Nucleus accumbens (tissue), 56 donors: ENCODE measurements at regions not wholly inside any gene's neighbourhood (a gene's known extent, or its start where the extent isn't known, plus 50 kb on each side); places are given as distances from the start of the nearest gene placed in this dataset.

Source experiments
- DNase-seq, 56 donors: peaks; one replicate each; lab custom pipeline; 2025; lab: John Stamatoyannopoulos, UW

DNA sequence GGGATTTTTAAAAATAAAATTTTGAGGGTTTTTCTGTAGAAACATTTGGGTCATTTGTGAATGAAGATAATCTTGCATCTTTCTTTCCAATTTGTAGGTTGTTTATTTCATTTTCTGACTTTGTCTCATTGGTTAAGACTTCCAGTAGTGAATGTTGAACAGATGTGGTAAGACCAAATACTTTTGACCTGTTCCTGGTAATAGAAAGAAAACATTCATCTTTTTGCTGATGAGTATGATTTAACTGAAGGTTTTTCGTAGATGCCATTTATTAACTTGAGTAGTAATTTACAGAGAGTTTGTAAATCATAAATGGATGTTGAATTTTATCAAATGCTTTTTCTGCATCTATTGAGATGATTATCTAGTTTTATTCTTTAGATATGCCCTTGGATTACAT lies 416.1 kb upstream of the CITED2 start:
- no peak for DNase-seq

DNA sequence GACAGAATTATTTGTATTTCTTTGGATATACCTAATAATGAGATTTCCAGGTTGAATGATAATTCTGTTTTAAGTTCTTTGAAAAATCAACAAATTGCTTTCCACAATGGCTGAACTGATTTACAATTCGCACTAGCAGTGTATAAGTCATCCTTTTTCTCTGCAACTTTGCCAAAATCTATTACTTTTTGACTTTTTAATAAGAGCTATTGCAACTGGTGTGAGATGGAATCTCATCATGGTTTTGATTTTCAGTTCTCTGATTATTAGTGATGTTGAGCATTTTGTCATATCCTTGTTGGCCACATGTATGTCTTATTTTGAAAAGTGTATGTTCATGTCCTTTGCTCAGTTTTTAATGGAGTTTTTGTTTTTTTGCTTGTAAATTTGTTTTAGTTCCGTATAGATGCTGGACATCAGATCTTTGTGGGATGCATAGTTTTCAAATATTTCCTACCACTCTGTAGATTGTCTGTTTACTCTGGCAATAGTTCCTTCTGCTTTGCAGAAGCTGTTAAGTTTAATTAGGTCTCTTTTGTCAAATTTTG lies 409.8 kb upstream of the CITED2 start:
- no peak for DNase-seq

DNA sequence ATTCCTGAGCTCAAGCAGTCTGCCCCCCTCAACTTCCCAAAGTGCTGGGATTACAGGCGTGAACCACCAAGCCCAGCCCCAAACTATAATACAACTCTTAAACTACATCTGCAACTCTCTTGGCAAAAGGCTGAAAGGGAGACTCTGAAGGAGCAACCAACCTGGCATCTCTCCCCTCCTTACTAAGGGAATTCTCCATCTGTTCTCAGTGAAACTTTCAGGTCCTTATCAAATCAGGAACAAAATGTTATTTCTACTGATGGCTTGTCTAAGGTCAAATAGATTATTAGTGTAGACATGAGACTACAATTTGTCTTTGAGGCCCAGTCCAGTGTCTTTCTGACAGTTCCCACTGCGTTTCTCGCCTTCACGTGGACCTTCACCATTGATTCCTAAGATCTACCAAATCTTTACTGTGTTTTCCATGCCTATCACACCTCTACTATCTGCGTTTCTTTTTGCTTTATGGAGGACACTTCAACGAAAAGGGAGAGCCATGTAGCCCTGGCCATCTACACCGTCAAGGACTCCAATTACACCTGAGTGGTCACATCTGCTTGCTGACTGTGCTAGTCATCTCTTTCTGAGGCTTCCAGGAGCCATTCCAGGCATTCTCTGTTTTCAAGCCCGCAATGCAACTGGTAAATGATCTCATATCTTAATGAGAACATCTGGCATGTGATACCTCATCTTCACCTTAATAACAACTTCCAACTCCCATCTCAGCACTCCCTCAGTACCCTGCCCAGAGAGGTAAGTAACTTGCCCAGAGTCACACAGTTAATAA lies 405.7 kb upstream of the CITED2 start:
- no peak for DNase-seq

DNA sequence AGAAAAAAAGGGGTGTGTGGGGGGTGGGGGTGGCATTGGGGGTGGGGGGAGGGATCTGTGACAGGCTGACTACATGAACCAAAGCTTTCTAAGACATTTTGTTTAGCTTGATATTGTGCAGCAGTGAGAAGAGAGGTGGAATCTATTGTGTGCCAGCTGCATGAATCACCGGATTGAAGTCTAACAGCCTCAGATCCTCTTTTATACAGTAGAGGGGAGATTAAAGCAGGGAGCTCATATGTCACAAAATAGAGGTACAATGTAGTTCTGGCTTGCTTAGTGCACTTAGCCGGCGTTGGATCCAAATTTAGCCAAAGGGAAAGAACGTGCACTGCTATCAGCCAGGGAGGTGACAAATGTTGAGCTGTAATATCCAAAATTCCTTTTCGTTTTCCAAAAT lies 404.2 kb upstream of the CITED2 start:
- peak in 3 of 56 donors; percentile 1 to 10 (median 8) for DNase-seq

DNA sequence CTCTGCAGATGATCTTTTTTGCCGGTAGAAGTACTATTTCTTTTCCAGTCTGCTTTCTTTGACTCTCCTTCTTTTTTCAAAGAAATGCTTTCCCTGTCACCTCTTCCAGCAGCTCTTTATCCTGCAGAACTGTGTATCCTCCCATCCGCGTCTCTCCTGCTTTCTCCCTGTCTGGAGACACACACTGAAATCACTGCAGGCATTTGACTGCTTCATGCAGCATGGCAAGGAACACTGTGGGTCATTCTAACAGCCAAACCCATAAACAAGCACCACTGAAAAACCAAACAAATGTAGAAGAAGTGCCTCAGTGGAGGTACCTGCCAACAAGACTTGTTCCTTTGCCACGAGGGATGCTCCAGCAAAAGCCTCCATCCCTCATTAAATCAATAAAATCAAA lies 403.7 kb upstream of the CITED2 start:
- DNase-seq = peak in 1 of 56 donors; percentile 3

DNA sequence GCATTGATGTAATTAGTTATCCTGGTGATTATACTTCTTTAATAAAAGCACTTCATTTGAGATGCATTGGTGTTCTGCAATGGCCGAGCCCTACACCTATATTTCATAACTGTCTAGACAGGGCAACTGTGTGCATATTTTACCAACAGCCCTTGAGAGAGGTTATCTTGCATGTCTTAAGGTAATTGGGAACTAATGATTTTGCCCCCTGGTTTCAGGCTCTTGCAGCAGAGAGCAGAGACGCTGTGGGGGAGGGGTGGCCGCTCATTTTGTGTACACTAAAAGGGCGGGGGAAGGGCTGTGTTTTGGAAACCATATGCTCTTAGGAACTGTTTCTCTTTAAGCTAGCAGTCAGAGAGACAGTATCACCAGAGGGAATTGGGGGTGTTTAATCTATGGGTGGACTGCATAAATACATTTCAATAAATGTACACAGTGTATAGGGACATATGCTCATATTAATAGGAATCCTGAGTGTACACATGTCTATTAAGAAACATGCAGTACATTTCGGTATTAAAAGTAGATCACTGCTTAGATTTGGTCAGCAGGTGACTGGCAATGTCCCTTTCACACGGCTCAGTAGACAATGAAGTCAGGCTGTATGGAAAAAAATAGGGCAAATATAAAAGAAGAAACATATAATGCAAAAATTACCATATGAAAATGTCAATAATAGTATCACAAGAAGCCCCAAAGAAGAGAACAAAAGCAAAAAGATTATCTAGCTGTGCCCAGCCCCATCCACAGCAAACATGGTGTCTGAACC lies 402.9 kb upstream of the CITED2 start:
- no peak for DNase-seq

DNA sequence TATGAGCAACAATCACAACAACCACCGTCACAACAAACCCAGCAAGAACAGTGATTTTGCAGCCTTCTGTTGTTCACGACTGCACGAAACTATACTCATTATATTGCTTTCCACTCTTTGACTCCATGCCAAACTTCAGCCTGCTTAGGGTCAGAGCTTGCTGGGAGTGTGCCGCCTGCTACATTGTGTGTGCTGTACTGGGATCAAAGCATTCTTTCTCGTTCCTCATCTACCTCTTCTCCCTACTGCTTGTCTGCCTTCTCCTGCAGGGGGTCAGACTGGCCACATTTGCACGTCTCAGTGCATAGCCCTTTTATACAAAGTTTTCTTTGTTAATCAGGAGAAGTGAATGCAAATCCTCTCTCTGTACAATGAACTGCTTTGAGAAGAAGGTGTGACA lies 401.6 kb upstream of the CITED2 start:
- DNase-seq = no peak

DNA sequence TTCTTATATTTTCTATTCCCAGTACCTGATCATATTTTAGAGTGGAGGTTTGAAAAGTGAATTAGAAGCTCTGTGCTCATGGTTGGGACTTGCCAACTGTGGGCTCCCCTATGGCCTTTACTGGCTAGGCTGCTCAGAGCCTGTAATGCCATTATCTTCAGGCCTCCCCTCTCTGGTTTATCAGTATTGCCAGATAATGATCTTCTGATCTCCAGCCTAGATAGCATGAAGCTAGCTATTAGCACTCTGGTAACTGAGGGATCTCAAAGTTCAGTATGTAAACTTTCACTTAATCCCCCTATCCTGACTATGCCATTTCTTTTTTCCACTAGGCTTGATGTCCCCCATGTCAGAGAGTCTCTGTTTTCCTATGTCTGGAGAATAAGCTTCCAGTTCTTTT lies 393.7 kb upstream of the CITED2 start:
- no peak for DNase-seq

DNA sequence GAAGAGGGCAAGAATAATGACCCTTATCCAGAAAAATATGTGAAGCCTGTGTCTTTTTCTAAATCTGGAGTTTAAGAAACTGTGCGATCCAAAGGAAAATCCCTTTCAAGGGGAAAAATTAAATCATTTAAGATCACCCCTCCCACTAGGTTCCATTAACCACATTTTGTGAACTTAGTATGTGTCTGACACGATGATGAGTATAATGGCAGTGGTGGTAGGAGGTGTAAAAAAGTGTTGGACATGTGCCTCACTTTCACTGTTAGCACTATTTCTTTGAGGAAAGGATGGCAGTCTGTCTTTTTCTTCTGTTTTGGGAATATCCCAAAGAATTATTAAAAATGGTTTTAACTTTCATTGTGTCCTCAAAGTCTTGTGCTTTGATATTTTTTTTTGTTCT lies 392.3 kb upstream of the CITED2 start:
- DNase-seq = no peak

DNA sequence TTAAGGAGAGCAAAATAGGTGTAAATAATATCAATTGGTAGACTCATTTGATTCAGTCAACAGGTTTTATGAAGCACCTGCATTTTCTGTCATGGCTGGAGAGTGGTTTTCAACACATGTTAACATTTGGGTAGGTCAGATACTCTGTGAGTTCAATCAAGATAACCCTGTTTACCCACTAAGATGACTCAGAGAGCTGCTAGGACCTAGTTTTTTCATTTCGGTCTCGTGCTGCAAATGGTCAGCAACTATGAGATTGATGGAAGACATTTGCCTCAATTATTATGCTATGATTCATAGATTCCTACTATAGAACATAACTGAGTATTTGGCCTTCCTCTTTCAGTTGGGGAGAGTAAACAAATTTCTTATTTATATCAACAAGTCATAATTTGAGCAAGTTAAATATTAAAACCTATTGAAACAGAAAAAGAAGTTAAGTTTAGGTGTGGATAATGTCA lies 391.4 kb upstream of the CITED2 start:
- DNase-seq = no peak

DNA sequence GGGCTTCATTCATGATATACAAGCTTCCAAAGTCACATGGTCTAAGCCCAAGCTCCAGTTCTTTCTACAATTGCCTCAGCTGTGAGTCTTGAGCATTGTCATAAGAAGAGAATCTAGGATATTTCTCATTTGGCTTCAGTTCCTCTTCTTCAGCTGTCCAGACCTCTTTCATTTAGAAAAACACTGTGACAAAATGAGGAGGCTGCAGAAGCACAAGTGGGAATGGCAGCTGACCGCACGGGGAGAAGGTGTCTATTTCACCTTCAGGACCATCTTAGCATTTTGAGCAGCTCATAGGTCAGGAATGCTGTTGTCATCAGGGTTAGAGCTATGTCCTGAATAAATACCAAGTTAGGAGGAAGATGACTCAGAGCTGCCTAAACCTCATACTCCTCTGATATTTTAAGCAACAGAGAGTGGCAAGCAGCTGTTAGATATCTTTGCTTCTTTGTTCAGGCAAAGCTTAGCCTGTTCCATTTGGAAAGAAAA lies 390.1 kb upstream of the CITED2 start:
- DNase-seq = peak in 4 of 56 donors; percentile 1 to 13 (median 4)

DNA sequence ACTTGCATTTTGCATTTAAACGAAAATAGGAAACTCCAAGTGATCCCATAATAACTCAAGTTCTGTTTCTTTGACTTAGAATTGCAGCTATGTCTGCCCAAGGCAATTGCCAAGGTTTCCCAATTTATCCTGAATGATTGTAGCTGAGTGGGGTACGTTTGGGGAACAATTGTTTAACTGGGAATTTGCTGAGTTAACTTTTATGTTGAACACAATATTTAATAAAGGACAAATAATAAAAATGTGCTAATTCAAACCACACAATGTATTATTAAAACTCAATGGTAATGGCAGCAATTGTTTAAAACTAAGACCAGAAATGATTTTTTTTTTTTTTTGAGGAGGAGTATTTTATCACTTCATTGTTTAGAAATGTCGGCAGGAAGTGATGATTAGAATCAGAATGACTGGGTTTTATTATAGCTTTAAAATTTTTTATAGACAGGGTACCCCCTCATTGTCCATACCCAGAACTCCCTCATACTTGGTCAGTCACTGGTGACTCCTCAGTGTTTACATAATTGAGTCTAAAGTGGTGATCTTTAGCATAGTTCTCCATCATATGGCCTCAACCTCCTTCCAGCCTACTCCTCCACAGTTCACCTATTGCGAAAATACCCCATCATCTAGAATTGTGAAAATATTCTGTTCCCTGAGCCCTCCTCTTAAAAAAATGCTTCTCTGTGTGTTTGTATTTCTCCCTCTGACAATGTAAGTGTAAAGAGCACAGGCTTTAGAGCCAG lies 389.2 kb upstream of the CITED2 start:
- no peak for DNase-seq

DNA sequence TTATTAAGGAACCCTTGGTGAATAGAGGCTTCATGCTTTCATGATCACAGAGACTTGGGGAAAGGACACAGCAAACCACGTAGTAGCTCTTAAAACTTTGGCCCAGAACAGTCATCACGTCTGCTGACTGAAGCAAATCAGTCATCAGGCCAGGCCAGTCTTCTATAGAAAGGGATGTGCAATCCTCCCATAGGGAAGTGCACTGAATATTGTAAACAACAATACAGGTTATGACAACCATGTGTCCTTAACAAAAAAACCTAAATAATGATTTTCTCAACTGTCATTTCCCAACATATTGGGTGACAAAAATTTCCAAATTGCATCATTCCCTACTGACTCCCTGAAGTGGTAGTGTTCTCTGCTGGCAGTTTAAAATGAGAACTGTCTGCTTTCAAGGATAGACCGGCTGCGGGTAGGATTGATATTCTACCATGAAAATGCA lies 388.2 kb upstream of the CITED2 start:
- DNase-seq = no peak

DNA sequence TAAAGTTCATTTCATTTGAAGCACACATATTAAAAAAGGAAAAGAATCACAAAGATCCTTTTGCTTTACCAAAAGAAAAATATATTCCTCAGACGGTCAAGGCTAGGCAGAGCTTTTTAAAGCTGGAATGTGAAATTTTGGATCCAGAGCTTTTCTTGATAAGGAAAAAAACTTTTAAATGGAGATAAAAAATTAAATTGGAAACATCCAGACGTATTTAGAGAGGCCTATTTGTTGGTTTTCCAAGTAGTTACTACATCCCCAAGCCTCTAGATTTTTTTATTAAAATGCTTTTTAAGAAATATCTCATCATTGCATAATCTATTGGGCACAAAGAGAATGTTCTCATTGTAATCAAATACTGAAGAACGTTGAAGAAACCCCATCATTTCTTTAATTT lies 385.7 kb upstream of the CITED2 start:
- DNase-seq = no peak

DNA sequence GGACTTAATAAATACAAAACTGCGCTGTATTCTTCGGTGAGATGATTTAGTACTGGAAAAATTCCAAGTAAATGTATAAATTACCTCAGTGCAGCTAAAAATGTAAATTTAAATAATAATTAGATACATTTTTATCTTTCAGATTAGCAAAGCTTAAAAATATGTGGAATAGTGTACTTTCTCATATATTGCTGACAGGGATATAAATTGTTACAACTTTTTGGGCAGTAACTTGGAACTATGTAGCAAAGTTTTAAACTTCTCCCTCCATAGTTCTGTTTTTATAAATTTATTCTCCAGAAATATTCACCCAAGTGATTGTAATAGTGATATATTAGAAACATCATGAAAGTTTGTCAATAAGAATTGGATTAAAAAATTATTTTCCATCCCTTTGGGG lies 384.6 kb upstream of the CITED2 start:
- DNase-seq = no peak

DNA sequence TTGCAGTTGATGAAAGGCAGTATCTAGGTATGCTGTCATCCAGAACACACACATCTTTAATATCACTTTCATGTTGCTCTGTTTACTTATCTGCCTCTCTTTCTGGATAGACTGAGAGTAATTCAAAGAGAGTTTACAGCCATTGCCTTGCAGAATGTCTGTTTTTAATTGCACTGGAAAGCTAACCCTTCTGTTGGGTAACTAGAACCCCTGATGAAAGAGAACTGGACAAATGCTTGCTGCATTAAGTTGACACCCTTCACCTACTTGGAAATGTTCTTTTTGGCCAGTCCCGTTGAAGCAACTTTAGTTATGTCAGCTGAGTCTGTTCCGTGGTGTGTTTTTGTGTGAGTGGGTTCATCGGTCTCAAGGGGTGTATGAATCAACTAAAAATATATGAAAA lies 383.8 kb upstream of the CITED2 start:
- DNase-seq = no peak

DNA sequence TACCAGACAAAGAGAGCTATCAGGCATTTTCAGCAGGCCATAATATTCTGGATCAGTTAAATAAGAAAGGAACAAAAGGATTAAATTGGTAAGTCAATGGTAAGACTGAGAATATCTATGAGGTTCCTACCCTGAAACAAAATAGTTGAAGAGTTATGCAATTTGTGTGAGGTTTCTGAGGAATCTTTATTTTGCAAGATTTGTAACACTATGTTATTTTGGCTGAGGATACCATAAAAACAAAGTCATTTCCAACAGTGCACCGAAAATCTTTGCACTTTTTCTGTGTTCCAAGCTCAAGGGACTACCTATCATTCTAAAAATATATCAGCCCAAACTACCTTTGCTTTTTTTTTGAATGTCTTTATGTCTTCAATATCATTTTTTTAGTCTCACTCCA lies 383.3 kb upstream of the CITED2 start:
- DNase-seq = no peak

DNA sequence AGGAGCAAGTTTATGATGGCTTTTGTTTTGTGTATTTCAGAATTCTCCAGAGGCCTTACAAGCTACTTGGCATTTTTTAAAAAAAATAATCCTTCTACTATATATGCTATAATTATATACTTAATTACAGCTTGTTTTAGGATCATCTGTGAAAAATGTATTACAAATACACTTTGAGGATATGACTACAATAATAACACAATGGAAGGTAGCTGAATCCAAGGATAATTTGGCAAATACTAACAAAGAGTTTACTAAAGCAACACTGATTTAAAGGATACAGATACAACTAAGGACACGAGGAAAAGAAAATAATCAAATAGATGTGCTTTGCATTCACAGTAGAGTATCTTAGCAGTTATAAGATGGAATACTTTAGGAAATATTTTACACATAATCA lies 381.9 kb upstream of the CITED2 start:
- no peak for DNase-seq

DNA sequence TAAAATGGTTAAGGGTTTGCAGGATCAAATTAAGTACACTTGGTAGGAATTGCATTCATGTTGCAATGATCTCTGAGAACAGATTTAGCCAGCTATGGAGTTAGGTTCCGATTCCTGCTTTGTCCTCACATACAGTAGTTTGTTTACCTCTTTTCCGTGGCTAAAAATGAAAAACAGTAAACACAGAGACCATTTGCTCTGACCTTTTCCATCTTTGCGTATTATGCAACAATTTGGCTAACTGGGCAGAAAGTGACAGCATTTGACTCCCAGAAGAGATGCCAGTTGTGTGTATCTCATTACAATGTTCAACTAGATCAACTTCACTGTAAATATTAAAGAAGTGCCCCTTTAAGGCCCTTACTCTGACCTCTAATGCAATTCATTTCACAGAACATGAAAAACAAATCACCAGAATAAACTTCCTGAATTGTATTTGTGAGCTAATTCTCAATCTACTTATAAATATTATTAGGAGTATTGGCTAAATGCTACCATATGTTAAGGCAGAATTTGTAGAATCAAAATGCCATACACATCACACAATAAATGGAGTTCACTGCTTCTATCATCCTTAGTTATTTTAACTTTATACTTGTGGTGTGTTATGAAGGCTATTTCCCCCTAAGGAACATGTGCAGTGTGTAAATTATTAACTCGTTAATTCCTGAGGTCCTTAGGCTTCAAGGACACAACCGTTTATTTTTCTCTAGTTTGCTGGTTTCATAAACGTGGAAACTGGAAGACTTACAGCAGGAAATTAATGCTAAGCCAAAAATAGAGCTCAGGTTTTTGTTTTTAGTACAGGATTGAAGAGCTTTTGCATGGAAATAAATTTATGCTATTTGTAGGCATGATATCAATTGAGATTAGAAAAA lies 380.7 kb upstream of the CITED2 start:
- no peak for DNase-seq
